ENCODE measurements at regions not wholly inside any gene's neighbourhood (a gene's known extent, or its start where the extent isn't known, plus 50 kb on each side); places are given as distances from the start of the nearest gene placed in this dataset.

- H3K27ac ChIP-seq = no peak overlapping the region
- H3K27me3 ChIP-seq = no peaks in the 10 kb centered on the region
- H3K36me3 ChIP-seq = no peaks in the 10 kb centered on the region
- H3K4me3 ChIP-seq = no peak overlapping the region
- no peak for ATAC-seq
- no peak for TF ChIP-seq EP300 (IDR thresholded peaks at IDR 0.05)
- TF ChIP-seq POLR2A (IDR thresholded peaks at IDR 0.05) = no peak
- no peak for TF ChIP-seq CTCF (IDR thresholded peaks at IDR 0.05)
- no peak for TF ChIP-seq POLR2AphosphoS5 (IDR thresholded peaks at IDR 0.05)
- peaks cover 0 to 5% (median 0%) of the 10 kb centered on the region in 3 donors for H3K4me1 ChIP-seq
- 18 to 40% methylated on average over 3 to 4 of the region's 4 CpGs for WGBS, 2 donors (ENCODE audit: low coverage in 1 of 2)
- no peaks in the 10 kb centered on the region for H3K9me3 ChIP-seq
These were observed 832.1 kb downstream of the SORCS3 start for GRCh38 chr10:105473170-105473569.

GRCh38 chr10:105468759-105469158, 827.7 kb downstream of the SORCS3 start:
- Histone ChIP-seq H3K27ac (no peak overlapping the region), H3K9me3 (no peaks in the 10 kb centered on the region), H3K27me3 (no peaks in the 10 kb centered on the region), H3K4me3 (no peak overlapping the region), H3K36me3 (no peaks in the 10 kb centered on the region), H3K4me1 (peaks cover 0 to 5% (median 0%) of the 10 kb centered on the region in 3 donors)
- no peak for TF ChIP-seq EP300 (IDR thresholded peaks at IDR 0.05)
- TF ChIP-seq CTCF (IDR thresholded peaks at IDR 0.05) = no peak
- TF ChIP-seq POLR2A (IDR thresholded peaks at IDR 0.05) = no peak
- TF ChIP-seq POLR2AphosphoS5 (IDR thresholded peaks at IDR 0.05) = no peak
- no peak for ATAC-seq
- WGBS, 2 donors (ENCODE audit: low coverage in 1 of 2) = 50 to 86% methylated on average over 1 of the region's 1 CpG

- Histone ChIP-seq H3K4me3 (no peak overlapping the region), H3K36me3 (no peaks in the 10 kb centered on the region), H3K27ac (no peak overlapping the region), H3K4me1 (no peaks in the 10 kb centered on the region), H3K27me3 (no peaks in the 10 kb centered on the region), H3K9me3 (peaks cover 0 to 7% (median 0%) of the 10 kb centered on the region in 3 donors)
- no peak for ATAC-seq
- WGBS, 2 donors (ENCODE audit: low coverage in 1 of 2) = 55 to 76% methylated on average over 1 of the region's 1 CpG
- TF ChIP-seq POLR2A (IDR thresholded peaks at IDR 0.05) (no peak), POLR2AphosphoS5 (IDR thresholded peaks at IDR 0.05) (no peak), CTCF (IDR thresholded peaks at IDR 0.05) (no peak), EP300 (IDR thresholded peaks at IDR 0.05) (no peak)
These were observed 825.4 kb downstream of the SORCS3 start for GRCh38 chr10:105466521-105466920.

- no peak for TF ChIP-seq CTCF (IDR thresholded peaks at IDR 0.05)
- TF ChIP-seq POLR2A (IDR thresholded peaks at IDR 0.05) = no peak
- no peak for TF ChIP-seq POLR2AphosphoS5 (IDR thresholded peaks at IDR 0.05)
- TF ChIP-seq EP300 (IDR thresholded peaks at IDR 0.05) = no peak
- H3K27me3 ChIP-seq = no peaks in the 10 kb centered on the region
- H3K27ac ChIP-seq = no peak overlapping the region
- no peaks in the 10 kb centered on the region for H3K9me3 ChIP-seq
- H3K4me1 ChIP-seq = no peaks in the 10 kb centered on the region
- H3K4me3 ChIP-seq = no peak overlapping the region
- H3K36me3 ChIP-seq = no peaks in the 10 kb centered on the region
- WGBS, 2 donors (ENCODE audit: low coverage in 1 of 2) = 80 to 83% methylated on average over 1 of the region's 1 CpG
- ATAC-seq = no peak
These were observed 793.9 kb downstream of the SORCS3 start for GRCh38 chr10:105434970-105435369.

- no peak overlapping the region for H3K4me3 ChIP-seq
These were observed 772.9 kb downstream of the SORCS3 start for GRCh38 chr10:105413997-105414396.

More at GRCh38 chr10:105413997-105414396, 772.9 kb downstream of the SORCS3 start:
- H3K27ac ChIP-seq = no peak overlapping the region
- H3K27me3 ChIP-seq = no peaks in the 10 kb centered on the region
- no peak for ATAC-seq
- 64 to 77% methylated on average over 3 to 4 of the region's 4 CpGs for WGBS, 2 donors (ENCODE audit: low coverage in 1 of 2)
- H3K9me3 ChIP-seq = peaks cover 0 to 5% (median 0%) of the 10 kb centered on the region in 3 donors
- no peak for TF ChIP-seq EP300 (IDR thresholded peaks at IDR 0.05)
- TF ChIP-seq CTCF (IDR thresholded peaks at IDR 0.05) = no peak
- no peak for TF ChIP-seq POLR2A (IDR thresholded peaks at IDR 0.05)
- TF ChIP-seq POLR2AphosphoS5 (IDR thresholded peaks at IDR 0.05) = no peak
- H3K36me3 ChIP-seq = no peaks in the 10 kb centered on the region
- H3K4me1 ChIP-seq = no peaks in the 10 kb centered on the region
